ENCODE measurements at regions not wholly inside any gene's neighbourhood (a gene's known extent, or its start where the extent isn't known, plus 50 kb on each side); places are given as distances from the start of the nearest gene placed in this dataset.

GRCh38 chr4:163012816-163013215 is 153.9 kb downstream of the NAF1 start:
- TF ChIP-seq BHLHE40 (IDR thresholded peaks at IDR 0.05; ENCODE audit: borderline replicate concordance) (no peak), SUZ12 (IDR thresholded peaks at IDR 0.05) (no peak)
